K562 (cell line): ENCODE measurements at regions not wholly inside any gene's neighbourhood (a gene's known extent, or its start where the extent isn't known, plus 50 kb on each side); places are given as distances from the start of the nearest gene placed in this dataset.

Experiments
- ATAC-seq: fragments of 200-7000 bp; cut with Tn5 transposase; 3 replicates; pipeline ENCODE4 v1.9.1; 2020; ENCODE audit warnings: moderate library complexity
- BruUV-seq: library from RNA; stranded (reverse); fragments of 400-500 nt; replicated peaks from 2 replicates; lab custom pipeline; 2021; lab: Mats Ljungman, UMichigan
- CTCF ChIA-PET: fragments of 300-600 bp; formaldehyde crosslinking; extraction: SDS; loops from one replicate; lab custom pipeline; 2021; ENCODE audit warnings: low intra/inter-chr PET ratio; lab: Yijun Ruan, JAX
- POLR2A ChIA-PET: fragments of 300-600, 350-650 bp; sonication (Branson Sonifier 250); formaldehyde crosslinking; extraction: SDS; loops from one replicate; lab custom pipeline; 2021; ENCODE audit warnings: antibody characterized with exemption, inconsistent platforms; lab: Yijun Ruan, JAX
- DNase-seq, 4 experiments: peaks; one replicate each; pipeline versions ENCODE4 v3.0.0 to v3.0.0-alpha.2; 2011 to 2018; ENCODE audit warnings: low spot score in 3 of 4, mixed read lengths in 3 of 4; ENCODE audit errors: extremely low read depth in 1 of 4
- FAIRE-seq: peaks from 2 replicates; lab custom pipeline; 2011; peaks lifted over from hg19 to GRCh38; lab: Jason Lieb, UNC
- H2AFZ ChIP-seq: 2 replicates; pipeline ENCODE4 v1.6.0; 2011; ENCODE audit warnings: low read depth, low read length, control low read depth, inconsistent platforms
- H3K27ac ChIP-seq: fragments of 200-600 bp; 3 replicates; pipeline ENCODE4 v1.8.0; 2011; ENCODE audit warnings: low read depth, mild to moderate bottlenecking, control low read depth, inconsistent platforms, low read length, moderate library complexity, mixed read lengths; ENCODE audit errors: extremely low read depth
- H3K27me3 ChIP-seq, 2 experiments: fragments of 300-600 bp in 1 of 2; 2 replicates in 1 of 2; 3 replicates in 1 of 2; pipeline versions ENCODE4 v1.6.0 to v1.8.0; 2011; ENCODE audit warnings: inconsistent platforms in 2 of 2, low read length in 2 of 2, mild to moderate bottlenecking in 1 of 2, mixed read lengths in 1 of 2, moderate library complexity in 1 of 2; ENCODE audit not compliant: control insufficient read depth in 2 of 2, insufficient read depth in 2 of 2
- H3K36me3 ChIP-seq: fragments of 300-600 bp; 3 replicates; pipeline ENCODE4 v1.8.0; 2011; ENCODE audit warnings: mild to moderate bottlenecking, low read length, inconsistent platforms; ENCODE audit not compliant: control insufficient read depth, insufficient read depth
- H3K4me1 ChIP-seq, 2 experiments: fragments of 200-600 bp in 1 of 2; replicated peaks in 1 of 2; 2 replicates in 1 of 2; 3 replicates in 1 of 2; pipeline versions ENCODE4 v1.5.1 to v1.8.0; 2011; ENCODE audit warnings: inconsistent platforms in 2 of 2, low read length in 2 of 2, mild to moderate bottlenecking in 1 of 2, mixed read lengths in 1 of 2, moderate library complexity in 1 of 2; ENCODE audit not compliant: control insufficient read depth in 2 of 2, insufficient read depth in 2 of 2
- H3K4me2 ChIP-seq: 2 replicates; pipeline ENCODE4 v1.6.1; 2011; ENCODE audit warnings: low read length, control low read depth, inconsistent platforms, mixed read lengths; ENCODE audit not compliant: insufficient read depth
- H3K4me3 ChIP-seq: fragments of 200-600 bp; sonication (generic), shearing (Covaris generic); 2 replicates; pipeline ENCODE4 v1.5.1; 2016; ENCODE audit warnings: control low read depth, inconsistent platforms
- H3K79me2 ChIP-seq: fragments of 200-600 bp; 3 replicates; pipeline ENCODE4 v1.8.0; 2011; ENCODE audit warnings: low read length, inconsistent platforms; ENCODE audit not compliant: control insufficient read depth, insufficient read depth
- H3K9ac ChIP-seq, 2 experiments: 2 replicates each; pipeline versions ENCODE4 v1.6.0 to v1.6.1; 2011; ENCODE audit warnings: low read depth in 2 of 2, low read length in 2 of 2, control low read depth in 1 of 2, inconsistent platforms in 1 of 2, mild to moderate bottlenecking in 1 of 2, mixed read lengths in 1 of 2; ENCODE audit not compliant: insufficient read depth in 1 of 2
- H3K9me1 ChIP-seq: one replicate; pipeline ENCODE4 v1.6.0; 2011; ENCODE audit warnings: inconsistent platforms, mild to moderate bottlenecking, low read length, moderate library complexity; ENCODE audit not compliant: control insufficient read depth, insufficient read depth
- H3K9me3 ChIP-seq: replicated peaks from 2 replicates; pipeline ENCODE4 v1.5.1; 2011; ENCODE audit warnings: low read depth, low read length, inconsistent platforms; ENCODE audit not compliant: control insufficient read depth, insufficient read depth
- H4K20me1 ChIP-seq: replicated peaks from 2 replicates; pipeline ENCODE4 v1.6.1; 2011; ENCODE audit warnings: low read length, inconsistent platforms, mixed read lengths; ENCODE audit not compliant: control insufficient read depth, insufficient read depth
- BRD4 ChIP-seq: fragments of 200-600 bp; sonication (generic); IDR thresholded peaks from 2 replicates; pipeline ENCODE4 v1.6.1; 2017; ENCODE audit warnings: inconsistent platforms
- BRF2 ChIP-seq: IDR thresholded peaks from 3 replicates; pipeline ENCODE4 v1.6.1; 2011; ENCODE audit warnings: borderline replicate concordance, mild to moderate bottlenecking; ENCODE audit not compliant: insufficient read length, insufficient read depth
- CBFB ChIP-seq: sonication (generic); formaldehyde crosslinking; IDR thresholded peaks from 2 replicates; pipeline ENCODE4 v1.4.0; 2020; ENCODE audit warnings: mild to moderate bottlenecking, missing genetic modification reagents
- DEAF1 ChIP-seq: fragments of 450-650 bp; formaldehyde crosslinking; IDR thresholded peaks from 2 replicates; pipeline ENCODE4 v1.4.0; 2020; ENCODE audit warnings: mild to moderate bottlenecking, moderate library complexity
- DLX4 ChIP-seq: fragments of 250-450 bp; sonication (Bioruptor Pico); IDR thresholded peaks from 2 replicates; pipeline ENCODE4 v1.6.1; 2021; ENCODE audit warnings: mild to moderate bottlenecking
- E2F4 ChIP-seq: sonication (generic); formaldehyde crosslinking; IDR thresholded peaks from 2 replicates; pipeline ENCODE4 v1.8.0; 2022; ENCODE audit warnings: mild to moderate bottlenecking, low read depth, missing genetic modification reagents
- E4F1 ChIP-seq: fragments of 250-450 bp; sonication (Bioruptor Pico); IDR thresholded peaks from 2 replicates; pipeline ENCODE4 v1.5.0; 2021; ENCODE audit warnings: mild to moderate bottlenecking, borderline replicate concordance
- FIP1L1 ChIP-seq: fragments of 200-400 bp; formaldehyde crosslinking; IDR thresholded peaks from 2 replicates; pipeline ENCODE4 v1.6.1; 2018; ENCODE audit warnings: mild to moderate bottlenecking, low read depth, low read length; ENCODE audit not compliant: poor library complexity, severe bottlenecking
- FOXP1 ChIP-seq: sonication (generic); formaldehyde crosslinking; IDR thresholded peaks from 2 replicates; pipeline ENCODE4 v1.8.0; 2022; ENCODE audit warnings: mild to moderate bottlenecking, missing genetic modification reagents
- GTF2B ChIP-seq: IDR thresholded peaks from 2 replicates; pipeline ENCODE4 v1.6.1; 2011; ENCODE audit not compliant: insufficient read length; ENCODE audit errors: extremely low read depth
- HLTF ChIP-seq: fragments of 450-650 bp; IDR thresholded peaks from 2 replicates; pipeline ENCODE4 v1.6.1; 2016
- KDM1A ChIP-seq, 2 experiments: fragments of 450-650 bp; IDR thresholded peaks; 2 replicates each; pipeline ENCODE4 v1.6.1; 2016; ENCODE audit warnings: mild to moderate bottlenecking in 2 of 2
- NFE2L1 ChIP-seq: fragments of 450-650 bp; IDR thresholded peaks from 2 replicates; pipeline ENCODE4 v1.6.1; 2016; ENCODE audit warnings: missing genetic modification characterization, low read depth, mild to moderate bottlenecking, missing compliant biosample characterization, moderate library complexity, borderline replicate concordance
- NFIX ChIP-seq: fragments of 250-450 bp; sonication (Bioruptor Pico); IDR thresholded peaks from 2 replicates; pipeline ENCODE4 v1.4.0; 2020; ENCODE audit warnings: low read depth, mild to moderate bottlenecking, moderate library complexity
- NFRKB ChIP-seq: fragments of 450-650 bp; IDR thresholded peaks from 2 replicates; pipeline ENCODE4 v1.6.1; 2016; ENCODE audit warnings: low read depth
- ZNF444 ChIP-seq: fragments of 250-450 bp; sonication (Bioruptor Pico); IDR thresholded peaks from 2 replicates; pipeline ENCODE4 v1.4.0; 2020; ENCODE audit warnings: mild to moderate bottlenecking, moderate library complexity
- ZNF764 ChIP-seq: fragments of 250-450 bp; sonication (Bioruptor Pico); IDR thresholded peaks from 2 replicates; pipeline ENCODE4 v1.4.0; 2020; ENCODE audit warnings: low read depth, mild to moderate bottlenecking, moderate library complexity
- WGBS: fragments of 100-300 bp; shearing (Covaris generic); methylation state at CpG from one replicate; pipeline ENCODE4 v1.1.6; 2016; ENCODE audit warnings: low coverage, mixed read lengths; ENCODE audit not compliant: insufficient coverage; ENCODE audit errors: missing lambda C conversion rate; 5-methylcytosine and 5-hydroxymethylcytosine counted together
- in situ Hi-C: fragments of 300-500 bp; cut with MboI; formaldehyde crosslinking; loops from 4 replicates; pipeline ENCODE4 v1.15.0; 2018; ENCODE audit warnings: inconsistent platforms, mixed read lengths
- intact Hi-C: fragments of 100-400 bp; cut with micrococcal nuclease; formaldehyde crosslinking; loops from 2 replicates; pipeline ENCODE4 v1.14.2; 2022

GRCh38 chr6:97654674-97655073 is 371.7 kb upstream of the MMS22L start:
- CTCF ChIA-PET, result no interaction called here
- H3K27me3 ChIP-seq, result no peaks in the 10 kb centered on the region
- WGBS, result 0% methylated on average over 3 of the region's 3 CpGs

More at GRCh38 chr6:97654674-97655073, 371.7 kb upstream of the MMS22L start:
- intact Hi-C loops (no loop called here), in situ Hi-C loops (no loop called here)
- no peak overlapping the region for H2AFZ ChIP-seq
- no peaks in the 10 kb centered on the region for H3K4me1 ChIP-seq
- POLR2A ChIA-PET, result no interaction called here
- DNase-seq (no peak), ATAC-seq (no peak), FAIRE-seq (no peak)
- no peaks in the 10 kb centered on the region for H3K9me3 ChIP-seq
- no peak overlapping the region for H3K9ac ChIP-seq
- H3K79me2 ChIP-seq, result no peaks in the 10 kb centered on the region
- H3K4me3 ChIP-seq, result no peak overlapping the region
- TF ChIP-seq FOXP1 (CRISPR knock-in tag), result no peak
- TF ChIP-seq NFIX (CRISPR knock-in tag), result no peak
- no peak for TF ChIP-seq HLTF
- TF ChIP-seq BRD4, result no peak
- no peak for TF ChIP-seq NFE2L1 (tag)
- no peak for TF ChIP-seq DLX4
- no peak for TF ChIP-seq ZNF444 (CRISPR knock-in tag)
- no peak for TF ChIP-seq CBFB (CRISPR knock-in tag)
- no peak for TF ChIP-seq E4F1 (CRISPR knock-in tag)
- no peak for TF ChIP-seq FIP1L1
- TF ChIP-seq BRF2, result no peak
- no peak for TF ChIP-seq GTF2B
- TF ChIP-seq DEAF1 (CRISPR knock-in tag), result no peak
- no peak for TF ChIP-seq KDM1A (IDR thresholded peaks at IDR 0.05)
- TF ChIP-seq NFRKB, result no peak
- TF ChIP-seq E2F4 (CRISPR knock-in tag), result no peak
- no peak for TF ChIP-seq ZNF764
- no peak overlapping the region for H3K27ac ChIP-seq
- BruUV-seq, result no TSS peak
- no peak overlapping the region for H3K4me2 ChIP-seq
- H3K9me1 ChIP-seq, result no peaks in the 10 kb centered on the region
- no peaks in the 10 kb centered on the region for H4K20me1 ChIP-seq
- no peaks in the 10 kb centered on the region for H3K36me3 ChIP-seq
